GM10266 (cell line): ENCODE measurements at regions not wholly inside any gene's neighbourhood (a gene's known extent, or its start where the extent isn't known, plus 50 kb on each side); places are given as distances from the start of the nearest gene placed in this dataset.

Experiments used
- DNase-seq: peaks from one replicate; pipeline ENCODE4 v3.0.0; 2012; ENCODE audit errors: extremely low spot score
- TF ChIP-seq, protein P1 (sequence below): IDR thresholded peaks from 2 replicates; pipeline ENCODE4 v1.5.1; 2012; ENCODE audit warnings: mild to moderate bottlenecking, low read depth; ENCODE audit not compliant: control insufficient read depth, insufficient read depth; ENCODE audit errors: missing control alignments

GRCh38 chr4:184929476-184929875 is 88.8 kb upstream of the HELT start:
- no peak for DNase-seq
- TF ChIP-seq, protein P1, sequence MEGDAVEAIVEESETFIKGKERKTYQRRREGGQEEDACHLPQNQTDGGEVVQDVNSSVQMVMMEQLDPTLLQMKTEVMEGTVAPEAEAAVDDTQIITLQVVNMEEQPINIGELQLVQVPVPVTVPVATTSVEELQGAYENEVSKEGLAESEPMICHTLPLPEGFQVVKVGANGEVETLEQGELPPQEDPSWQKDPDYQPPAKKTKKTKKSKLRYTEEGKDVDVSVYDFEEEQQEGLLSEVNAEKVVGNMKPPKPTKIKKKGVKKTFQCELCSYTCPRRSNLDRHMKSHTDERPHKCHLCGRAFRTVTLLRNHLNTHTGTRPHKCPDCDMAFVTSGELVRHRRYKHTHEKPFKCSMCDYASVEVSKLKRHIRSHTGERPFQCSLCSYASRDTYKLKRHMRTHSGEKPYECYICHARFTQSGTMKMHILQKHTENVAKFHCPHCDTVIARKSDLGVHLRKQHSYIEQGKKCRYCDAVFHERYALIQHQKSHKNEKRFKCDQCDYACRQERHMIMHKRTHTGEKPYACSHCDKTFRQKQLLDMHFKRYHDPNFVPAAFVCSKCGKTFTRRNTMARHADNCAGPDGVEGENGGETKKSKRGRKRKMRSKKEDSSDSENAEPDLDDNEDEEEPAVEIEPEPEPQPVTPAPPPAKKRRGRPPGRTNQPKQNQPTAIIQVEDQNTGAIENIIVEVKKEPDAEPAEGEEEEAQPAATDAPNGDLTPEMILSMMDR: no peak

- TF ChIP-seq, protein P1: no peak
- no peak for DNase-seq
Observed at GRCh38 chr4:184930026-184930425, 88.3 kb upstream of the HELT start.

DNA sequence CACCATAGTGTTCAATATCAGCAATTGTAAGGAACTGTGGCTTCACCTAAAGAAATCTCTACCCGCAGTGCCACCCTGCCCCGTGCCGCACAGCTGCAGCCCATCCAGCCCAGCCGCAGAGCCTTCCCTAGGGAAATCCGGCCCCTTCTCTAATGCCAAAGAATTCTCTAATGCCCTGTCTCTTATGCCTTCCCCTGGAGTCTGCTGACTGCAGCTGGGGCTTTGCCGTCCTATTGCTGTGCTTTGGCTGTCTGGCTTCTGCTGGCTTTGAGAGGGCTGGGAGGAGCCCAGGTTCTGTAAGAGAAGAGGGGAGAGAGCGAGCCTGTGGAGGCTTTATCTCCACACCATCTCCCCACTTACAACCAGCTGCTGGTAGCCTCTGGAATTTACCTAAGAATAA is 85.9 kb upstream of the HELT start:
- TF ChIP-seq, protein P1: no peak
- DNase-seq: no peak

DNA sequence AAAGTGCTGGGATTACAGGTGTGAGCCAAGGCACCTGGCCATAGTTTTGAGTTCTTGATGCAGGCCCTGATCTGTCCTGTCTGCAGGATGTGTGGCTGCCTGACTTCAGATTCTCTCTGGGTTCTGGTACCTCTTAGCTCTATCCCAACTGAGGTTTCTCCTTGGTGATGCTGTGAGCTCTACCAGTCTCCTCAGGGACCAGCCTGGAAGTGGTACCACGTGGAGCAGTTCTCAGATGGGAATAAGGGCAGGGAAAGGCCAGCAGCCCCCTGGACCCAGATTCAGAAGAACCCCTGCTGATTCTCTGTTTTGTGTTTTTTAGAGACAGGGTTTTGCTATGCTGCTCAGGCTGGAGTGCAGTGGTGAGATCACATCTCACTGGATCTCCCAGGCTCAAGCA is 85.0 kb upstream of the HELT start:
- no peak for DNase-seq
- TF ChIP-seq, protein P1: no peak

GRCh38 chr4:184934184-184934583 is 84.1 kb upstream of the HELT start:
- DNase-seq: no peak
- TF ChIP-seq, protein P1: no peak

GRCh38 chr4:184934961-184935360 is 83.3 kb upstream of the HELT start:
- TF ChIP-seq, protein P1: no peak
- DNase-seq: no peak

GRCh38 chr4:184936071-184936470 is 82.2 kb upstream of the HELT start:
- DNase-seq: no peak
- TF ChIP-seq, protein P1: no peak
